Mesothelial cell of epicardium (in vitro differentiated cells): ENCODE measurements at regions not wholly inside any gene's neighbourhood (a gene's known extent, or its start where the extent isn't known, plus 50 kb on each side); places are given as distances from the start of the nearest gene placed in this dataset.

Source experiments
- DNase-seq, 2 experiments: peaks; one replicate each; pipeline ENCODE4 v3.0.0; 2021; ENCODE audit warnings: low spot score in 2 of 2; ENCODE audit not compliant: unreplicated experiment in 2 of 2
- H3K27ac Mint-ChIP-seq: 2 replicates; pipeline ENCODE4 v1.8.0; 2021; ENCODE audit warnings: mixed read lengths
- H3K27me3 Mint-ChIP-seq: 2 replicates; pipeline ENCODE4 v1.8.0; 2021; ENCODE audit warnings: low read depth, mixed read lengths
- H3K36me3 Mint-ChIP-seq: 2 replicates; pipeline ENCODE4 v1.8.0; 2021; ENCODE audit warnings: mixed read lengths
- H3K4me1 Mint-ChIP-seq: 2 replicates; pipeline ENCODE4 v1.8.0; 2021; ENCODE audit warnings: mixed read lengths
- H3K4me3 Mint-ChIP-seq: 2 replicates; pipeline ENCODE4 v1.8.0; 2021; ENCODE audit warnings: mild to moderate bottlenecking, moderate library complexity, mixed read lengths
- H3K9me3 Mint-ChIP-seq: 2 replicates; pipeline ENCODE4 v1.8.0; 2021; ENCODE audit warnings: mixed read lengths
- CTCF ChIP-seq: fragments of 200-600 bp; sonication (generic); IDR thresholded peaks from one replicate; pipeline ENCODE4 v1.5.0; 2021; ENCODE audit warnings: antibody characterized with exemption; ENCODE audit not compliant: unreplicated experiment

- no peaks in the 10 kb centered on the region for H3K27me3 Mint-ChIP-seq
- H3K4me1 Mint-ChIP-seq: no peaks in the 10 kb centered on the region
- H3K27ac Mint-ChIP-seq: no peak overlapping the region
- no peak for TF ChIP-seq CTCF
- peaks cover 4% of the 10 kb centered on the region for H3K9me3 Mint-ChIP-seq
- DNase-seq: no peak
- H3K36me3 Mint-ChIP-seq: no peaks in the 10 kb centered on the region
- no peak overlapping the region for H3K4me3 Mint-ChIP-seq
These were observed 185.4 kb upstream of the AJAP1 start for GRCh38 chr1:4468804-4469514.

GRCh38 chr1:4476394-4476793 is 178.0 kb upstream of the AJAP1 start:
- Mint-ChIP-seq H3K4me3 (no peak overlapping the region), H3K9me3 (peaks cover 42% of the 10 kb centered on the region), H3K4me1 (no peaks in the 10 kb centered on the region), H3K27me3 (no peaks in the 10 kb centered on the region), H3K27ac (no peak overlapping the region), H3K36me3 (no peaks in the 10 kb centered on the region)
- no peak for TF ChIP-seq CTCF
- no peak for DNase-seq

GRCh38 chr1:4481451-4481850 is 173.0 kb upstream of the AJAP1 start:
- Mint-ChIP-seq H3K4me1 (no peaks in the 10 kb centered on the region), H3K36me3 (no peaks in the 10 kb centered on the region), H3K4me3 (no peak overlapping the region)

GRCh38 chr1:4482526-4482925 is 171.9 kb upstream of the AJAP1 start:
- Mint-ChIP-seq H3K36me3 (no peaks in the 10 kb centered on the region), H3K4me3 (no peak overlapping the region), H3K4me1 (no peaks in the 10 kb centered on the region), H3K27ac (no peak overlapping the region), H3K9me3 (peaks cover 10% of the 10 kb centered on the region), H3K27me3 (peaks cover 6% of the 10 kb centered on the region)
- TF ChIP-seq CTCF: no peak
- DNase-seq: no peak

More at GRCh38 chr1:4481451-4481850, 173.0 kb upstream of the AJAP1 start:
- H3K9me3 Mint-ChIP-seq: peaks cover 21% of the 10 kb centered on the region
- no peak for DNase-seq
- no peak for TF ChIP-seq CTCF
- H3K27ac Mint-ChIP-seq: no peak overlapping the region
- H3K27me3 Mint-ChIP-seq: peaks cover 6% of the 10 kb centered on the region

GRCh38 chr1:4483021-4483625 is 171.3 kb upstream of the AJAP1 start:
- Mint-ChIP-seq H3K36me3 (no peaks in the 10 kb centered on the region), H3K4me3 (no peak overlapping the region), H3K4me1 (no peaks in the 10 kb centered on the region), H3K27me3 (peaks cover 8% of the 10 kb centered on the region), H3K27ac (no peak overlapping the region), H3K9me3 (peaks cover 5% of the 10 kb centered on the region)
- no peak for DNase-seq
- no peak for TF ChIP-seq CTCF
